HG02973 (cell line): ENCODE measurements at regions not wholly inside any gene's neighbourhood (a gene's known extent, or its start where the extent isn't known, plus 50 kb on each side); places are given as distances from the start of the nearest gene placed in this dataset.

Source experiments
- ATAC-seq: cut with Tn5 transposase; IDR thresholded peaks from one replicate; pipeline ENCODE4 v1.9.1; 2021; ENCODE audit warnings: moderate library complexity; ENCODE audit not compliant: unreplicated experiment

DNA sequence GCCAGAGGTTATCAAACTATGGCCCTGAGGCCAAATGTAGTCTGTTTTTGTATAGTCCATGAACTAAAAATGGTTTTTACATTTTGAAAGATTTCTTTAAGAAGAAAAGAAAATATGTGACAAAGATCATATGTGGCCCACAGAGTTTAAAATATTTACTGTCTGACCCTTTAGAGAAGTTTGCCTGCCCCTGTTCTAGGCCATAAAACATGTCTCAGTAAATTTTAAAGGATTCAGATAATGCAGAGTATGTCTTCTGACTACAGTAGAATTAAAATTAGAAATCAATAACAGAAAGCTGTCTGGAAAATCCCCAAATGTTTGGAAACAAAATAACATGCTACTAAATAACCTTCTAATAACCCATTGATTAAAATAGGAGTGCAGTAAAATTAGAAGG is 86.3 kb downstream of the KCNRG start:
- no peak for ATAC-seq

GRCh38 chr13:50104493-50104892 is 89.2 kb downstream of the KCNRG start:
- no peak for ATAC-seq

- ATAC-seq: peak; percentile 57
Measured at GRCh38 chr13:50106559-50106958, 91.3 kb downstream of the KCNRG start.

- ATAC-seq: no peak
Measured at GRCh38 chr13:50107205-50107604, 92.0 kb downstream of the KCNRG start.

- ATAC-seq: no peak
Measured at GRCh38 chr13:50114961-50115360, 99.7 kb downstream of the KCNRG start.

DNA sequence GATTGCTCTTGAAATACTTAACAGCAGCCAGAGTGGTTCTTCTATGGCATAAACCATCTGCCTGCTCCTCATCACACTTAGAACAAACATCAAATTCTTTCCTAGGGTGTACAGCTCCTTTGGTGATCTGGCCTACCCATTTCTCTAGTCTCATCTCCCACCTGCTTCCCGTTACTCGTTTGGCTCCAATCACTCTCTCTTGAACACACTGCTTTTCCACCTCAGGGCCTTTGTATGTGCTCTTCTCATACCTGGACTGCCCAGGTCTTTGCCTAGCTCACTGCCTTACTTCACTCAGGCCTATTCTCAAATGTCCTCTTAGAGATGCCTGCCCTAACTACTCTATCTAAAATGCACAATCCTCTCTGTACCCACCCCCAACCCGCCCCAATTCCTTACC is 100.5 kb downstream of the KCNRG start:
- ATAC-seq: no peak

- no peak for ATAC-seq
Measured at GRCh38 chr13:50116430-50116973, 101.3 kb downstream of the KCNRG start.

GRCh38 chr13:50119591-50119990 is 104.3 kb downstream of the KCNRG start:
- ATAC-seq: no peak

DNA sequence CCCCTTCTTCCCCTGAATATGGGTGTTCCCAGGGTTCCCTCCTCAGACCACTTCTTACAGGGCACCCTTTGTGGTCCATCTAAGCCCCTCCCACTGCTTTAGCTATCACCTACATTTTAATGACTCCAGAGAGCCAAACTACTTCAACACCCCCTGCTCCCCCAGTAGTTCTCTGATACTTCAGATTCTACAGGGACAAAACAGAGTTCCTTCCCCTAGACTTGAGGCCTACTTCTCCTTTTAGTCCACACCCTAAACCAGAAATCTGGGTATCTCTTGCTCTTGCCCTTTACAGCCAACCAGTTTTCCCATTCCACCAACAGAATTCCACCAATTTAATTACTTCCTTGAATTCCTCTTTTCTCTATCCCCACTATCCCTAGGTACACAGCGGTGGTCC is 107.2 kb downstream of the KCNRG start:
- ATAC-seq: no peak

DNA sequence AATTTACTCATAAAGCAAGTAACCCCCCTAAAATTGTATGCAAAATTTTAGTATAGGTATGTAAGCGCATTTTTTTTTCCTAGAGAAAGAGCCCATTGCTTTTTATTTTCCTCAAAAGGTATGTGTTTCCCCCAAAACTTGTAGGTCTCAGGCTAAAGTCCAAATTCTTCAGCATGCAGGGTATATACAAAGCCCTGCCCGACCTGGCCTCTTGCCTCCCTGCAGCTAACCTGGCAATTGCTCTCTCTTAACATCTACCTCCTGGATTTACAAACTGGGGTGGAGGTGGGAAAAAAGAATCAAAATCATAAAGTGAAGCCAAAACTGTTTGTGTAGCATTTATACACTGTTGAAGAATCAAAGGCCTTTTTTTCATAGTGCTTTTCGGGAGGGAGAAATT is 107.8 kb downstream of the KCNRG start:
- ATAC-seq: no peak

DNA sequence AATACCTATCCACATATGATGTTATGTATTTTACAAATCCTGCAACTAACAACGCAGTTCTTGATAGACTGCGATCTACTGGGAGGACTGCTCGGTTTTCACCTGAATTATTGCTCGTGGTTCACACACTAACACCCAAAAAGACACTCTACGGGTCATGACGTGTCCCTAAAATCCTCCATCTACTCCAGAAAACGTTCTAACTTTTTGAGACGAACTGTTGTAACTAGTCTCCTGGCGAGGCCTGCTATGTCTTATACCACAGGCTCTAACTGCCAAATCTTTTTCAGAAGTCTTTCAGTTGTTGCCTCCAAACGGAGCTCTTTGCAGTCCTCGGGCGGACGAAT is 108.2 kb downstream of the KCNRG start:
- no peak for ATAC-seq

- peak; percentile 59 for ATAC-seq
Measured at GRCh38 chr13:50123862-50124535, 108.8 kb downstream of the KCNRG start.

GRCh38 chr13:50124536-50125303 is 109.5 kb downstream of the KCNRG start:
- peak; percentile 6 for ATAC-seq

DNA sequence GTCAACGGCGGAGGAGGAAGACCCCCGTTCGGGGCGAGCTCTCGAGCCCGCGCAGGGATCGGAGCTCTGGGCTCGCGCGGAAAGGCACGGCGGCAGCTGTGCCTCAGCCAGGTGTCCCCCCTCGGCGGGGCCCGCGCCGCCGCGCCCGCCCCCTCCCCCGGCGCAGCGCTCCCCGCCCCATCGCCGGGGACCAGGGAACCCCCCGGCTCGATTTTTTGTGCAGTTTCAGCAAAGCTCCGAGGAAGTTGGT is 110.0 kb downstream of the KCNRG start:
- no peak for ATAC-seq

- ATAC-seq: no peak
Measured at GRCh38 chr13:50125554-50126262, 110.5 kb downstream of the KCNRG start.

GRCh38 chr13:50126263-50126992 is 111.2 kb downstream of the KCNRG start:
- ATAC-seq: no peak

- no peak for ATAC-seq
Measured at GRCh38 chr13:50126993-50127725, 111.9 kb downstream of the KCNRG start.

- no peak for ATAC-seq
Measured at GRCh38 chr13:50127726-50128291, 112.6 kb downstream of the KCNRG start.

- ATAC-seq: no peak
Measured at GRCh38 chr13:50128428-50128931, 113.2 kb downstream of the KCNRG start.

DNA sequence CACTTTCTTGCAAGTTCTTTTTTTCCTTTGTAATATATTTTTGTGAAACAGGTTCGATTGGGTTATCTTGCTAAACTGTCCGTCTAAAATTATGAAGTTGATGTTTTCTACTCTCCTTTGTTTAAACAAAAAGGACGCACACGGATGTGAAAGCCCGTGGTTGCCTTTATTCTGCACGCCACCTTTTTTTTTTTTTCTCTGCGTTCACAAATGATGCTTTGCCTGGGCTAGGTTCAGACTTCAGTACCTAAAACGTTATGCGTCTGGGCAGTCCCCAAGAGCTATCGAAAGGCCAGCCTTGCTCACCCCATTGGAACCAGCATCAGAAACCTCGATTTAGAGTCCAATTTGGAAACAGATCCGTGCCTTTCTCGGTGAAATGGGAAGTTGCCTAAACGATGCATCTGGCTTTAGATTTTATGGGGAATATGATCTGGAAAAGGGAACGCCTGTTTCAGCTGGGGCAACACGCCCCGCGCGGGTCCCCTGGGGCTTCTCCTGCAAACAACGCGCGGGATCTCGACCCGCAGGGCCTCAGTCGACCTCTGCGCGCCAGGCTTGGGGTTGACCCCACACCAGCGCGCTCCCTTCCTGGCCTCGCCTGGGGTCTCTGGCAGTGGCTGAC is 113.9 kb downstream of the KCNRG start:
- no peak for ATAC-seq
